ENCODE measurements at regions not wholly inside any gene's neighbourhood (a gene's known extent, or its start where the extent isn't known, plus 50 kb on each side); places are given as distances from the start of the nearest gene placed in this dataset.

GRCh38 chr5:9832921-9833320 lies 202.8 kb upstream of the TAS2R1 start:
- Histone ChIP-seq H3K56ac (replicated peaks; ENCODE audit: insufficient read length, low read depth, low read length) (no peak overlapping the region), H3K4me1 (replicated peaks in 1 of 4; ENCODE audit: control insufficient read depth in 3 of 4, insufficient read depth in 4 of 4, low read length in 3 of 4) (peaks cover 6 to 9% (median 7%) of the 10 kb centered on the region in 4 experiments; a peak in 6 of 7 replicates), H3K79me1 (ENCODE audit: low read depth, low read length) (no peaks in the 10 kb centered on the region), H3K9ac (replicated peaks in 1 of 4; ENCODE audit: extremely low read depth in 1 of 4, low read depth in 3 of 4, low read length in 3 of 4) (no peak overlapping the region), H3K9me3 (ENCODE audit: insufficient read depth in 2 of 2, low read depth in 1 of 2, low read length in 1 of 2) (no peaks in the 10 kb centered on the region), H3K4me3 (ENCODE audit: extremely low read depth in 1 of 4, insufficient read depth in 2 of 4, low read depth in 3 of 4, low read length in 4 of 4) (no peak overlapping the region), H3K18ac (ENCODE audit: extremely low read depth, low read length) (no peak overlapping the region), H2BK12ac (ENCODE audit: low read depth, low read length) (peak overlapping the region; percentile 30; the same call in 1 of the 2 replicates), H4K8ac (ENCODE audit: extremely low read depth, insufficient read depth, low read length) (no peak overlapping the region), H2BK120ac (replicated peaks; ENCODE audit: low read depth, low read length) (no peak overlapping the region), H4K91ac (replicated peaks; ENCODE audit: insufficient read length, low read length) (no peak overlapping the region), H3K36me3 (ENCODE audit: control insufficient read depth in 2 of 4, insufficient read depth in 4 of 4, low read length in 3 of 4) (no peaks in the 10 kb centered on the region), H3K4ac (replicated peaks; ENCODE audit: insufficient read length, low read depth, low read length) (no peak overlapping the region), H3K27me3 (replicated peaks in 1 of 4; ENCODE audit: control insufficient read depth in 3 of 4, extremely low read depth in 1 of 4, insufficient read depth in 3 of 4, low read length in 3 of 4) (no peaks in the 10 kb centered on the region), H3K27ac (ENCODE audit: low read depth, low read length) (no peak overlapping the region), H2BK15ac (ENCODE audit: low read length) (no peak overlapping the region), H2BK20ac (ENCODE audit: low read length) (peak overlapping the region; percentile 8; the same call in 1 of the 2 replicates), H4K20me1 (replicated peaks in 1 of 2; ENCODE audit: control insufficient read depth in 1 of 2, insufficient read depth in 2 of 2, low read length in 2 of 2) (no peaks in the 10 kb centered on the region), H3K4me2 (ENCODE audit: insufficient read depth in 1 of 2, low read depth in 2 of 2, low read length in 2 of 2) (no peak overlapping the region), H3K79me2 (ENCODE audit: control insufficient read depth in 1 of 2, insufficient read depth in 2 of 2, low read length in 2 of 2) (no peaks in the 10 kb centered on the region), H2BK5ac (ENCODE audit: low read depth, low read length) (peak overlapping the region; percentile 47; the same call in 1 of the 2 replicates), H2AFZ (ENCODE audit: low read length) (no peak overlapping the region), H3K14ac (ENCODE audit: insufficient read length) (no peak overlapping the region), H2AK5ac (ENCODE audit: low read depth, low read length) (0 out of 2 replicates have a peak overlapping the region, but pooled peaks have one; percentile 71), H3K23ac (ENCODE audit: insufficient read length) (no peak overlapping the region), H3K23me2 (ENCODE audit: low read depth, low read length) (peaks cover 3% of the 10 kb centered on the region; the same call in 1 of the 2 replicates), H4K5ac (ENCODE audit: insufficient read length, low read depth, low read length) (no peak overlapping the region)
- no peak for TF ChIP-seq HDAC2 (IDR thresholded peaks at IDR 0.05; ENCODE audit: borderline replicate concordance in 1 of 2, low read depth in 2 of 2, low read length in 2 of 2)
- TF ChIP-seq CREB1 (IDR thresholded peaks at IDR 0.05): no peak
- TF ChIP-seq BCL11A (IDR thresholded peaks at IDR 0.05; ENCODE audit: low read depth in 2 of 2, low read length in 2 of 2): no peak
- FAIRE-seq (no peak), DNase-seq (ENCODE audit: low read depth in 1 of 2, low spot score in 2 of 2) (no peak)
- POLR2A ChIA-PET (ENCODE audit: partially characterized antibody): interaction anchor here (1.3 kb wide), 1 partner anchor 9 kb away, joined by 3 read pairs; no protein-coding TSS in a partner anchor
- CTCF ChIA-PET (ENCODE audit: partially characterized antibody): interaction anchor here (0.8 to 1.1 kb wide), 2 partner anchors 90 to 266 kb away, joined by 3 to 4 read pairs; no protein-coding TSS in a partner anchor
- WGBS, 2 experiments (ENCODE audit: extremely low coverage in 1 of 2, insufficient coverage in 1 of 2, insufficient read length in 1 of 2, insufficient replicate concordance in 2 of 2, low coverage in 1 of 2, low lambda C conversion rate in 2 of 2, missing lambda C conversion rate in 1 of 2): 64% methylated on average over 5 of the region's 5 CpGs; no CpG with 5 or more reads in 1 of the 2 experiments
